ENCODE measurements at regions not wholly inside any gene's neighbourhood (a gene's known extent, or its start where the extent isn't known, plus 50 kb on each side); places are given as distances from the start of the nearest gene placed in this dataset.
"Not testable (repeated sequence)": the region's sequence is repeated elsewhere in the genome, so short reads cannot be mapped to it uniquely, and the experiment has no call there.

DNA sequence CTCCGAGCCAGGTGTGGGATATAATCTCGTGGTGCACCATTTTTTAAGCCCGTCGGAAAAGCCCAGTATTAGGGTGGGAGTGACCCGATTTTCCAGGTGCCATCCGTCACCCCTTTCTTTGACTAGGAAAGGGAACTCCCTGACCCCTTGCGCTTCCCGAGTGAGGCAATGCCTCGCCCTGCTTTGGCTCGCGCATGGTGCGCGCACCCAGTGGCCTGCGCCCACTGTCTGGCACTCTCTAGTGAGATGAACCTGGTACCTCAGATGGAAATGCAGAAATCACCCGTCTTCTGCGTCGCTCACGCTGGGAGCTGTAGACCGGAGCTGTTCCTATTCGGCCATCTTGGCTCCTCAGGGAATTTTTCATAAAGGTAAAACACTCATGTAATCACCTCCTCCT is 63.9 kb downstream of the RWDD3 start:
- DNase-seq = not testable (repeated sequence)

- DNase-seq = no peak
These were observed 67.1 kb downstream of the RWDD3 start for GRCh38 chr1:95301091-95301490.

- no peak for DNase-seq
These were observed 67.6 kb downstream of the RWDD3 start for GRCh38 chr1:95301614-95302013.

- DNase-seq = no peak
These were observed 70.8 kb downstream of the RWDD3 start for GRCh38 chr1:95304803-95305202.

DNA sequence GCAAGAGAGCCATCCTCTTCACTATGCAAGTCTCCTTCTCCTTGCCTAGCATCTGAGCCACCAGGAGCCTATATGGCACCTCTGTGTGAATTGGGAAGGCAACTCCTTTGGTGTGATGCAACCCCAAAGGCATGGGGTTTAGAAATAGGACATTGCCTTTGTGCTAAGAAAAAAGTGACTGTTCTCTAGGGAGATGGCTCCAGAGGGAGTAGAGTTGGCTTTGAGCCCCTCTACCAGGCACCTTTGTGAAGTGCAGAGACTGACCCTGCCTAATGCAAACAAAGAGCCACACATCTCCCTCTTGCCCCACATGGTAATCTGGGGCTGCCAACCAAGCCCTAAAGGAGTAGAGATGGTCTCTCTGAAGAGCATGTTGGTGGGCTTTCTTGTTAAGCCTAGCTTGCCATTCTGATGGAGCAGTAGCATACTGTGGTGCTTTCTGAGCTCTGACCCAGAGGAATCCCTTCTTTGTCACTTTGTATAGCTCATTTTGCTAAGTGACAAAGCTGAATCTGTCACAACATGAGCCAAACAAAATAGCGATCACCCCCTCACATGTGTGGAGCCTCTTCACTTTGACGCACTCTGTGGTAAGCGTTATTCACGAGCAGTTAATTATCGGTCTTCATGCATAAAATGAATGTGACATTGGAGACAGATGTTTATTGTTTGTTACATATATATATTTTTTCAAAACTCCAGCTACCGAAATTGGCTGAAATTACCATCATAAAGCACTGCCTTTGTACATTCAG is 74.4 kb downstream of the RWDD3 start:
- no peak for DNase-seq

DNA sequence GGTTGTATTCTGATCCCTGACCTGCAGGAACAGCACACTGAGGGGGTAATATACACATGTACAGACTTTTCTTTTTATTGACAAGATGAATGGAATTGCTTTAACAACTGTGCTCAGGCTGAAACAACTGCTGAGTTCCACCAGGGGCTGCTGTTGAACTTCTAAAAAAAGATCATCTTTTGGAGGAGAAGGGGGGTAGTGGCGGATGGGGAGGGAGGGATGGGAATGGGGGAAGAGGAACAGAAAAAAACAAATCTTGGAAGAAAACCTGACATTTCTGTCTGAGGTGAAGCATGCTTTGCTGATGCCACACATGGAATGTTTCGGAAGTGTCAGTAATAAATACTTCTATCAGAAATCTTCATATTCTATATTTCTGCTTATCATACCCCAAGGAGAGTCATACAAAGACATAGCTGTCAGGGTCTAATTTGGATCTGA is 75.0 kb downstream of the RWDD3 start:
- no peak for DNase-seq

DNA sequence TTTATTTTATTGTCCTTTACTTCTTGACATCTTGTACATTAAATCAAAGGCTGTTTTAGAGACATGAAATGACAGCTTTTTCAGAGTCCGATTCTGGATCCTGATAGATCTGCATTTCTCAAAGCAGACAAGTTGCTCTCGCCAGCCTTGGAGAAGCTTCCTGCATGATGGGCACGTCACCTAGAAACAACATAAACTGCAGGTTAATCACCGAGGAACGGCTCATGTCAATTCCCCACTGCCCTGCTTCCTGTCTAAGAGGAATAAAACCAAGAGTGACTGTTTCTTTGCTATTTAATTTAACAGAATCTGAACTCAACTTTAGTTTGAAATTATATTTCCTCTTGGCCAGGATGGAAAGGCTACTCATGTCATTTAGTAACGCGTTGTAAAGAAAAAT is 77.0 kb downstream of the RWDD3 start:
- DNase-seq = no peak

- DNase-seq = no peak
These were observed 77.8 kb downstream of the RWDD3 start for GRCh38 chr1:95311762-95312161.

- no peak for DNase-seq
These were observed 78.2 kb downstream of the RWDD3 start for GRCh38 chr1:95312181-95312580.

GRCh38 chr1:95313527-95313926 is 79.5 kb downstream of the RWDD3 start:
- no peak for DNase-seq

GRCh38 chr1:95321531-95321930 is 87.5 kb downstream of the RWDD3 start:
- DNase-seq = no peak

DNA sequence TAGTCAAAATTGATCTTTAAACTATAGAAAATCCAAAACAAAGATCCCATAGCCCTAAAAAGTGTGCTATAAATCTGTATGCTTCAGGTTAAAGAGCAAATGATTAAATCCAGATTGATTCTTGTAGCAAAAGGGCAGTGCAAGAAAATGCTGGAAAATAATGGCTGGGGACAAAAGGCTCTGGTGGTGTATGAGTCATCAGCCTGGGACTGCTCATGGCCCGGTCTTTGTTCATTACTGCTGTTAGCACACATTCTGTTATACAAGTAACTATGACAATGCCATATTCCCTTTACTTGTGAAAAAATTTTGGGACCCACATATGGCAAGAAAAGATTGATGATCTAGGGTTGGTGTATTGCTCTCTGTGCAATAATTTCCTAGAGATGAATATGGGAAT is 89.1 kb downstream of the RWDD3 start:
- DNase-seq = no peak

DNA sequence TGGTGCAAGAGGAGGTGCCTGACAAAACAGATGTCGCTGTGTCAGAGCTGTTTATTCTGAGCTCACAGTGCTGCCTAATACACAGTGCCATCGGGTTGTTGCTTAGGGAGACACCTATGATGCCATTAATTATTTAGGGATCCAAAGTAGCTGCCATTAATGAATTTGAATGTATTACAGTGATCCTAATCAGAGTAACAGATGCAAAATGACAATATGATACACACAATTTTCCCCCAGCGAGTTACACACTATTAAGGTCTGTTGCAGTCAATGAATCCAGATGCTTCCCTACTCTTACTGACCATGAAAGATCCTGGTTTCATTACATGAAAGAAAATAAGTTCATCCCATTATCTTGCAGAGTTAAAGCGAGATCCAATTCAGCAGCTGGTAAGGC is 91.3 kb downstream of the RWDD3 start:
- DNase-seq = no peak

DNA sequence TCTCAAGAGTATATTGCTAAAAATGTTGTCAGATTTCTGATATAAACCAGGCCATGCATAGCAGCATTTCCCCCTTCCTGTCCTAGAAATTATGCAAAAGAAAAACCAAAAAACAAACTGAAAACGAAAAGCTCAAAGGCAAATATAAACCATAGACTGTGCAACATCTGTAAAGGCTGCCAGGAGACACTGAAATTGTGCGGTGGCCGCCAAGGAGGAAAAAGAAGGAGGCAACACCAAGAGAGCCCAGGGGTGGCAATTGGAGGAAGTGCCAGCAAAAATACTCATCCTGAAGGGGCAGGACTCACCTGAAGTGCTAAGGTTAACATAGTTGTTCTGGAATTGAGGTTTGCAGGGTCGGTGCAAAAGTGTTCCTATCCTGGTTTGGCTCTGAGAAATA is 92.0 kb downstream of the RWDD3 start:
- DNase-seq = no peak

- no peak for DNase-seq
These were observed 98.7 kb downstream of the RWDD3 start for GRCh38 chr1:95332754-95333153.

DNA sequence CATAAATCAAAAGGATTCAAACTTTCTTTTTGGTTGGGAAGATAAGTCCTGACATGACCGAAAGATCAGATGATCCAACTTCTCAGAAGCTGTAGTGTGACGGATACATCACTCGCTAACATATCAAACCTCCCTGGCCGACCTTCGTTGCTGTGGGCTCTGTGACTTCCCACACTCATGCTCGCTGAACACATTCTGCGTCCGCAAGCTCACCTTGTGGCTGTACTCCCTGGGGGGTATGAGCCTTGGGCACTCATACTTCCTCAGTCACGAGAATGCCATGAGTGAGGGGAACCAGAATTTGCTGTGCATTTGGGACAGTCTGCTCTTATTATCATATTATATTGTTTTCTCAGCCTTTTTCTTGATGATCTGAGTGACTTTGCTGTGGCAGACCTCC is 105.4 kb downstream of the RWDD3 start:
- no peak for DNase-seq

DNA sequence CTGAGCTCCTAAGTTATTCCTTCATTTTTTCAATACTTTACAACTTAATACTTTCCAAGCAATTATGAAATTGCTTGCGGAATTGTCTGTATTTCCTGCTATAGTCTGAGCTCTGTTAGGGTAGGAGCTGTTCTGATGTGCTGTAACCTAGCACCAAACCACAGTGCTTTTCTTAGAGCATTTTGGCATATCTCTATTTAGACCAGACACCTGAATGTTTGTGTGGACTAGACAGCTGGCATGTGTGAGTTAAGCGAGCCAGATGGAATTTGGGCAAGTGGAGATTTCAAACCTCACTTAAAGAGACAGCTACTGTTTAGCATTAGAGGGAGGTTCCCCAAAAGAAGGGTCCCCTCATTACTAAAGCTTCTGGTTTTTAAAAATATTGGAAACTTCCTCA is 106.1 kb downstream of the RWDD3 start:
- DNase-seq = no peak

DNA sequence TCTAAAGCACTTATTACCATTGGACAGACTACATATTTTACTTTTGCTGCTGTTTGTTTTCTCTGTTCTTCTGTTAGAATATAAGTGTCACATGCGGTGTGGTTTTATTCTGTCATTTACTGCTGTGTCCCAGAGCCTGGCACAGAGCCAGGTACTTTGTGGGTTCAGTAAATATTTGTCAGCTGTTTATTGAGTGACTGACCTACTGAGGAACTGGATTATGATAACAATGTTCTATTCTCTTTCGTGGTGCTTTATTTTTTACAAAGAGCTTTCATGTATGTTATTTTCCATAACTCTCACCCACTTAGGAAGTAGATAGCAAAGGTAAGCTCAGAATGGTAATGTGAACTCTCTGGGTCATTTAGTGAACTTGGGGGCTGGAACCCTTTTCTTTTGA is 118.8 kb downstream of the RWDD3 start:
- no peak for DNase-seq

GRCh38 chr1:95353194-95353593 is 119.2 kb downstream of the RWDD3 start:
- no peak for DNase-seq

DNA sequence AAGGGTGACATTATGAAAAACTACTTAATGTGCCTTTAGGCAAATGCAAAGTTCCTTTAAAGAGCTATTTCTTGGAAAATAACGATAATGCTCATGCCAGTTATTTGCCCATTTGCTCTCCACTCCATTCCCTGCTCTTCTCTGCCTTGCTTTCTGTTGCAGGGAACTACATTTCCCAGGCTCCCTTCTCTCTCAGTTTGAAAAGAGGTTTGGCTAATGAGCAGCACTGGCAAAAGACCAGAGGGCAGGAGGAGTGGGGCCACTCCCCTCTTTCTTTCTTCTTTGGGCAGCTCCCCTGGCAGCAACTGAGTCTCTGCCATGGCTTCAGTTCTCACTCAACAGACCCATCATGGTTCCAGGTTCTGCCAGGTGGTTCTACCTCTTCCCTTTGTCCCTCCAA is 130.5 kb downstream of the RWDD3 start:
- DNase-seq = no peak

DNA sequence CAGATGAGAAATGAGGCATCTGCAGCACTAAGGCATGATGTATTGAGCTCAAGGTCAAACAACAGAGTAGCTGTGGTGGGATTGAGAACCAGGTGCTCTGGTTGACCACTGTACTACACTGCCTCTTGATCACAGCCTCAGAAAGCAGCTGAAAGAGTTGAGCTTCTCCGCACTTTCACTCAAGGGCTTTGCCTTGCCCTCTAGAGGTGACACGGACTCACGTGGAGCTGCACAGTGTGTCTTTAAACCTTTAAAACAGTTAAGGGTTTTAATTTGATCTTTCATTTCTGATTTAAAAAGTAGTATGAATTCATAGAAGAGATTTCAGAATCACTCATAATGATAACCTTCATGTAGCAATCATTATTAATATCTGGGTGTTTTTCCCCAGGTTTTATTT is 132.5 kb downstream of the RWDD3 start:
- no peak for DNase-seq

- DNase-seq = no peak
These were observed 134.2 kb downstream of the RWDD3 start for GRCh38 chr1:95368178-95368577.

GRCh38 chr1:95369985-95370690 is 136.1 kb downstream of the RWDD3 start:
- DNase-seq = no peak

DNA sequence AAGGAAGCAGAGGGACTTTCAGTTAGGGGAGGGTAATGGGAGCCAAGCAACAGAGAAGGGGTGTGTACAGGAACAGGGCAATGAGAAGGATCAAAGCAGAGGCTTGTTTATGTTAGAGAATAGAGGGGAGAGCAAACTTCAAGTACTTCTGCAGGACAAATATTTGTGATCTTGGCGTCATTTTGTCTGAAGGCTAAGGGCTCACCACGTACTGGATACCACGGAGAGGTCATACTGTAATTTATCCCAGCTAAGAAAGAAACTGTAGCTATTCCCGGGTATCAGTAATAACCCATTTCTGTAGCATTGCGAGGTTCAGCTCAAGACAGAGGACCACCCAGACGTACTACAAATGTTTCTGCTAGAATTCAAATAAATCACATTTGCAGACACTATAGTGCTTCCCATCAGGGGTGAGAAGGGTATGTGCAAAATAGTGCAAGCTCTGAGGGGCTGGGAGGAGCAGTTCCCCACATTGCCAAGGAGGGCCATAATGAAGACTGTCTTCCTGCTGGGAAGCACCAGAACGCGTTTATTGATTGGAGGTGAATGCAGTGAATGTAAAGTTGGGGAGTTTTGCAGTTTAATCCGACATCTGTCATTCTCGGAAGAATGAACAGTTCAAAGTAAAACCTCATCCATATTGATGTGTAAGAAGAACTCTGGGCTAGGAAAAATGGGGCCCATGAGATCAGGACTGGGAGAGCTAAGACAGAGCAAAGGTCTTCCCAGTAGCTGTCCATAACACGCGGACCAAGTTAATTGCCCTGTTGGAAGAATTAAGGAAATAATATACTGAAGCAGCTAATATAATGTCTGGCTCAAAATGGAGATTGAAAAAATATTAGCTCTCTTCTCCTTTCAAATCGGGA is 136.9 kb downstream of the RWDD3 start:
- no peak for DNase-seq

All from CD4-positive, alpha-beta T cell treated with Interleukin-10 for 1 hour (primary cell).